HG02884 (cell line): ENCODE measurements at regions not wholly inside any gene's neighbourhood (a gene's known extent, or its start where the extent isn't known, plus 50 kb on each side); places are given as distances from the start of the nearest gene placed in this dataset.
"Not testable (repeated sequence)": the region's sequence is repeated elsewhere in the genome, so short reads cannot be mapped to it uniquely, and the experiment has no call there.

Source experiments
- ATAC-seq: cut with Tn5 transposase; IDR thresholded peaks from one replicate; pipeline ENCODE4 v1.9.1; 2021; ENCODE audit warnings: mild to moderate bottlenecking, moderate library complexity; ENCODE audit not compliant: unreplicated experiment

GRCh38 chr12:107366322-107366721, 273.0 kb upstream of the CRY1 start:
- ATAC-seq, result no peak

- ATAC-seq, result no peak
Observed at GRCh38 chr12:107368586-107368985, 275.2 kb upstream of the CRY1 start.

DNA sequence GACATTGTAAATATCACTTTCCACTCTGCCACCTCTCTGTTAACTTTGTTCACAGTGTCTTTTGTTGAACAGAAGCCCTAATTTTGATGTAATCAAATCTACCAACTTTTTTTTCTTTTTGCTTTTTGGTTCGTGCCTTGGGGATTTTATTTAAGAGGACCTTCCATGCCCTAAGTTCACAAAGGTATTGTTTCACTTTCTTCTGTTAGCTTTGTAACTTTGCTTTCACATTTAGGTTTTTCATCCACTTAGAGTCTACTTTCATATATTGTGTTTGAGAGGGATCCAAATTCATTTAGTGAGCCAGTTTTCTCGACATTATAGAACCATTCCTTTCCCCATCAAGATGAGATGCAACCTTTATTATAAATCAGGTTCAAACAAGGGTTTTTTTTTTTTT, 275.7 kb upstream of the CRY1 start:
- no peak for ATAC-seq

- ATAC-seq, result no peak
Observed at GRCh38 chr12:107369679-107370078, 276.3 kb upstream of the CRY1 start.

GRCh38 chr12:107372229-107372658, 278.9 kb upstream of the CRY1 start:
- no peak for ATAC-seq

GRCh38 chr12:107373238-107373809, 280.0 kb upstream of the CRY1 start:
- ATAC-seq, result no peak

DNA sequence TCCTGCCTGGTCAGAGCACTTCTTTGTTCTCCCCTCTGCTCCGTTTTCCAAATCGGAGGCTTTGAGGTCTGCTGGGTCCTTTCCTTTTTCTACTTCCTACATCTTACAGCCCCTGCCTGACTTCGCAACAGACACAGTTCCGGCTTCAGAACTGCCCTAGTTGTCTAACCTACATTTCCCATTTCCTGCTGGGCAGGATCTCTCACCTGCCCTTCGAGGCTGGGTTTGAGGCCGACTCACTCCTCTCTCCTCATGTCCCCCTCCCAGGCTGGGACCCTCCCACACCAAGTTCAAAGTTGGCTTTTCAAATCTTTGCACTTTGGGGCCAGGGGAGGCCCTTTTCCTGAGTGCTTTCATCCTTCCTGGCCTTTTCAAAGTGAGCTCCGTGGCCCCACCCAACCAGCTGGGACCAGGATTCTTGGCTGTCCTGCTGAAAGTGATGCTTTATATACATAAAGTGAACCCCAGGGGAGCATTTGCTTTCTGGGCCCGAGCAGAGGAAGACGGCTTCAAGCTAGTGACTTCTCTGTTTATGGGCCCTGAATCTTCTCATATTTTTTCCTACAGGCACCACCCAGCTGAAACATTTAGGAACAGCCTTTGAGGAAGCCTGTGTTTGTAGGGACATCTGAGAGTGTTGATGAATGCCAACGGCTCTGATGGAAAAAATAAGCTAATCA, 281.0 kb upstream of the CRY1 start:
- ATAC-seq, result no peak

DNA sequence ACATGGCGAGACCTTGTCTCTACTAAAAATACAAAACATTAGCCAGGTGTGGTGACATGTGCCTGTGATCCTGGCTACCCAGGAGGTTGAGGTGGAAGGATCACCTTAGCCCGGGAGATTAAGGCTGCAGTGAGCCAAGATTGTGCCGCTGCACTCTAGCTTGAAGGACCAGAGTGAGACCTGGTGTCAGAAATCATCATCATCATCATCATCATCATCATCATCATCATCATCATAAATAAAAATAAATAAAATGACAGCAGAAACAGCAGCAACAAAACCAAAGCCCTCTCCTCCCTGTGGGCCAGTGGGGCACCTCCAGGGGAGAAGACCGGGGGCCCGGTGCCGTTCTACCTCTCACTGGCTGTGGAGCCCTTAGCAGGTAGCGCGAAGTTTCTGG, 281.9 kb upstream of the CRY1 start:
- no peak for ATAC-seq

- ATAC-seq, result no peak
Observed at GRCh38 chr12:107377596-107378385, 284.4 kb upstream of the CRY1 start.

DNA sequence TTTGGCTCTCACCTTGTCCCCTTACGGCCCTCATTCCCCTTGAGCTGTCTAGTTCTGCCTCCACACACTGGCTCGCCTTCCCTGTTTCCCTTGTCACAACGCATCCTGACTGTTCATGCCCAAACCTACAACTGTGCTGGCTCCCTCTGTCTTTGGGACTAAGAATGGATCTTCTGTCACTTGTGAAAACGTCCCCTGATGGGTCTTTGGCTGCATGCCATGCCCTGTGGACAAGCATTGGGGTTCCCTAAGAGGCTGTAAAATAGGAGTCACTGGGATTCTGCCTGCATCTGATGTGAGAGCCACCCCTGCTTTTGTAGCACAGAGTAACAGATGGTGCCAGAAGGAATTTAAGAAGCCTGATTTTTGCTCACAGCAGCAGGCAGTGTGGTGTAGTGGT, 285.3 kb upstream of the CRY1 start:
- ATAC-seq, result no peak

GRCh38 chr12:107379142-107379851, 285.9 kb upstream of the CRY1 start:
- not testable (repeated sequence) for ATAC-seq

DNA sequence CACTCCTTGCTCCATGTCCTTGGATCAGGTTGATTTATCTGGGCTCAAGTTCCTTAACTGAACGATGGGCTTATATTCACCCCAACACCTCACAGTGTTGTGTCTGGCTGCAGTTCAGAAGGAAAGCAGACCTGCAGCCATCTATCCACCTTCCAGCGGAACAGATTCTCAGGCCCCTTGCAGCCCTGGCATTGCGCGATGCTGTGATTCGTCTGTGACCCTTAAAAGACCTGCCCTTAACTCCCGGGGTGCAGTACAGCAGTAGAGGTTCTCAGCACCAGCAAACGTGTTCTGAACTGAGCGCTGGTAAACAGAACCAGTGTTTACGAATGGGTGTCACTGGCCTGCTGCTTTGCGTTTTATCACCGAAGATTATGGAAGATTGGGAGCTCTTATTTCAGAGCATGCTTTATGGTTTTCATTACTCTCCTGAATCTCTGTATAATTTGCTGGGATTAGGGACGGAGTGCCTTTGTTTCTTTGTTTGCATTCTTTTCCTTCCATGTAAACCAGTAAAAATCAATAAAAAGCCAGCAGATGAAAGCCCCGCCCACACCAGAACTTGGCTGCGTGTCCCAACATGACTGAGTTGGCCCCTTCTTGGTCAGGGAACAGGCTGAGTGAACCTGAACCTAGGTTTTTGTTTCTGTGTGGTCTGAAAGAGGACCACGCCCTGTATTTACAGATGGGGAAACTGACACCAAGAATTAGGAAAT, 286.7 kb upstream of the CRY1 start:
- ATAC-seq, result no peak

GRCh38 chr12:107384645-107385044, 291.3 kb upstream of the CRY1 start:
- no peak for ATAC-seq

GRCh38 chr12:107385509-107385908, 292.2 kb upstream of the CRY1 start:
- no peak for ATAC-seq

DNA sequence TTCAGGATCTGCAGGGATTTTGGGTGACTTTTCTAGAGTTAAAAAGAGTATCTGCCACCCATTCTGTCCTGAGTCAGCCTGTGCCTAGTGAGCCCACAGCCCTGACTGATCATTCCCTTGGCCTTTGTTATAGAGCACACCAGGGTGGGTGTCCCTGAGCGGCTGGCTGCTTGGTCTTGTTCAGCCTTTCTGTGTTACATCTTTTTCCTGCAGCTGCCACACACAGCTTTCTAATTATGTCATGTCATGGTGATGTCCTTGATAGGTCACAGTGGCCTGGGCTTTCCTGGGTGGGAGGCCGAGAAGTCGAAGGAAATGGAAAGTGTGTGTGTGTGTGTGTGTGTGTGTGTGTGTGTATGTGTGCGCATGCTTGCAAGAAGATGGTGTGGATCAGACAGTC, 293.2 kb upstream of the CRY1 start:
- ATAC-seq, result no peak

DNA sequence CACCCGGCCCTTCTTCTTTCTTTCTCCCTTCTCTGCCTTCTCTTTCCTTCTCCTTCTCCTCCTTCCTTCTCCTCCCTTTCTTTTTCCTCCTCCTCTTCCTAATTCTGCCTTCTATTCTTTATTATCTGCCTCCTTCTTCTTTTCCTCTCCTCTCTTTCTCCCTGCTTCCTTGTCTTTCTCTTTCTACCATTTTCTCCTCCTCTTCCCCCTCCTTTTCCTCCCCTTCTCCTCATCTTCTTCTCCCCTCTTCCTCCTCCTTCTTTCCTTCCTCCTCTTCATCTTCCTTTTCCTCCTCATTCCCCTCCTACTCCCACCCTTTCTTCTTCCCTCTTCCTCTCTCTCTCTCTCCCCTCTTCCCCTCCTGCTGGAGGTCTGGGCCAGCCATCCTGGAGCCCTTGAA, 294.9 kb upstream of the CRY1 start:
- no peak for ATAC-seq

DNA sequence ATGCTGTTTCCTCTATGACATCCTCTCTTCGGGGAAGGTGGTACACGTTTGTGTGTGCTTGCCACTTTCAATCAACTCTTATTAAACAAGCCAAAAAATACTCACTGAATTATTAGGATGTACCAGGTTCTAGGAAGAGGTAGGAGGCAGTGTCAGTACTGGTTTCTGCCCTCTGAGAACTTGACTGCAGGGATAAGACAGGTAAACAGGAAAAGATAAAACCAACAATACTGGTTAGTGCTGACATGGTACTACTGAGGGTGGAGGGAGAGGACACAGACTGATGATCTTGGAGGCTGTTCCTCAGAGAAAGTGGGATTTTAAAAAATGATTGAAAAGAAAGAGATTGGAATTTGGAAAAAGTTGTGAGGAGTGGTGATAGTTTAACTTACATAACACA, 295.2 kb upstream of the PWP1 start:
- no peak for ATAC-seq

GRCh38 chr12:107393043-107393717, 292.4 kb upstream of the PWP1 start:
- ATAC-seq, result no peak

- ATAC-seq, result no peak
Observed at GRCh38 chr12:107394693-107395092, 290.9 kb upstream of the PWP1 start.

DNA sequence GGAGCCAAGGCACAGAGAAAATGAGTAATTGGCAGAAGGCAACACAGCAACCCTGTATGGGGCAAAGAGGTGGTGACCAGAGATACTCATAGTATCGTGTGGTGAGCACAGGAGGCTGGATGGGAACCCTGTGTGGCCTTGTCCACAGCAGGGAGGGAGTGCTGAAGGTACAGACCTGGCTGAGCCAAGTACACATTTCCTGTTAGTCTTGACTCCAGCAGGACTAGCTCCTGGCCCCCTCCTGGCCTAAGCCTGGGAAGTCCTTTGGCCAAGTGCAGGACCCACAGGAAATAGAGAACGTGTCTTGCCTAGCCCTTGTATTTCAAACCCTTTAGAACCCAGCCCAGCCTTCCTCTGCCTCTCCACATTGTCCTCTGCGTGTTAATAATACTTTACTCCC, 289.8 kb upstream of the PWP1 start:
- no peak for ATAC-seq
